K562 (cell line): ENCODE measurements at regions not wholly inside any gene's neighbourhood (a gene's known extent, or its start where the extent isn't known, plus 50 kb on each side); places are given as distances from the start of the nearest gene placed in this dataset.

Experiments used
- ARHGAP35 ChIP-seq: fragments of 450-650 bp; IDR thresholded peaks from 2 replicates; pipeline ENCODE4 v1.6.1; 2018; ENCODE audit not compliant: partially characterized antibody
- ARID3A ChIP-seq: IDR thresholded peaks from 2 replicates; pipeline ENCODE4 v1.6.1; 2012; ENCODE audit warnings: low read depth, low read length, improper control_type of control experiment, borderline replicate concordance
- CREB3L1 ChIP-seq: fragments of 450-650 bp; IDR thresholded peaks from 2 replicates; pipeline ENCODE4 v1.6.1; 2014; ENCODE audit warnings: low read depth, mild to moderate bottlenecking, moderate library complexity, borderline replicate concordance
- E4F1 ChIP-seq: fragments of 250-450 bp; sonication (Bioruptor Pico); IDR thresholded peaks from 2 replicates; pipeline ENCODE4 v1.5.0; 2021; ENCODE audit warnings: mild to moderate bottlenecking, borderline replicate concordance
- MAFF ChIP-seq: IDR thresholded peaks from 2 replicates; pipeline ENCODE4 v1.6.1; 2012; ENCODE audit warnings: low read length, improper control_type of control experiment
- MXI1 ChIP-seq: IDR thresholded peaks from 2 replicates; pipeline ENCODE4 v1.6.1; 2011; ENCODE audit warnings: low read depth, mild to moderate bottlenecking, improper control_type of control experiment, low read length
- POU5F1 ChIP-seq: fragments of 150-350 bp; IDR thresholded peaks from 2 replicates; pipeline ENCODE4 v1.6.1; 2014; ENCODE audit warnings: borderline replicate concordance, low read length, low read depth, mild to moderate bottlenecking; ENCODE audit not compliant: partially characterized antibody
- SNRNP70 ChIP-seq: fragments of 200-400 bp; formaldehyde crosslinking; optimal IDR thresholded peaks from 2 replicates; pipeline ENCODE3; 2017; ENCODE audit warnings: low read depth, low read length
- TEAD4 ChIP-seq, 2 experiments: sonication (generic) in 1 of 2; formaldehyde crosslinking in 1 of 2; IDR thresholded peaks; 2 replicates each; pipeline versions ENCODE4 v1.6.1 to v1.8.0; 2012 to 2022; ENCODE audit warnings: borderline replicate concordance in 1 of 2, inconsistent platforms in 1 of 2, low read length in 1 of 2, mild to moderate bottlenecking in 1 of 2, missing genetic modification reagents in 1 of 2
- U2AF2 ChIP-seq: fragments of 200-400 bp; formaldehyde crosslinking; optimal IDR thresholded peaks from 2 replicates; pipeline ENCODE3; 2017; ENCODE audit warnings: low read depth, mild to moderate bottlenecking, low read length
- ZNF274 ChIP-seq: IDR thresholded peaks from 2 replicates; pipeline ENCODE4 v1.6.1; 2011; ENCODE audit warnings: low read depth, mild to moderate bottlenecking, low read length, moderate library complexity, borderline replicate concordance

- TF ChIP-seq ARID3A: peak; percentile 46; the same call in 1 of the 2 replicates
- no peak for TF ChIP-seq U2AF2
- no peak for TF ChIP-seq POU5F1
- no peak for TF ChIP-seq E4F1
- no peak for TF ChIP-seq ZNF274
- peak; percentile 78 for TF ChIP-seq MAFF
- no peak for TF ChIP-seq ARHGAP35
- TF ChIP-seq MXI1: no peak
- TF ChIP-seq CREB3L1: no peak
- no peak for TF ChIP-seq TEAD4 (IDR thresholded peaks at IDR 0.05; ENCODE audit: low read length)
- no peak for TF ChIP-seq TEAD4 (CRISPR knock-in tag; IDR thresholded peaks at IDR 0.05; ENCODE audit: borderline replicate concordance)
- TF ChIP-seq SNRNP70: no peak
Measured at GRCh38 chr2:56118474-56118873, 65.3 kb upstream of the CCDC85A start (continued).
